Common myeloid progenitor, CD34-positive (primary cell): ENCODE measurements at regions not wholly inside any gene's neighbourhood (a gene's known extent, or its start where the extent isn't known, plus 50 kb on each side); places are given as distances from the start of the nearest gene placed in this dataset.

Experiments used
- CTCF ChIA-PET: fragments of 350-600 bp; sonication (Branson Sonifier 250); formaldehyde crosslinking; loops from one replicate; lab custom pipeline; 2021; ENCODE audit warnings: antibody characterized with exemption; lab: Charles Lee
- POLR2A ChIA-PET: fragments of 350-600 bp; sonication (Branson Sonifier 250); formaldehyde crosslinking; loops from one replicate; lab custom pipeline; 2021; ENCODE audit warnings: antibody characterized with exemption; lab: Charles Lee
- DNase-seq, 3 donors: peaks; one replicate each; pipeline versions ENCODE4 v3.0.0 to v3.0.0-alpha.2; 2013
- H3K27ac ChIP-seq, 2 experiments: 1 replicate in 1 of 2; 2 replicates in 1 of 2; pipeline ENCODE4 v1.7.0; 2013; ENCODE audit warnings: inconsistent platforms in 2 of 2, low read length in 2 of 2, mild to moderate bottlenecking in 2 of 2, low read depth in 1 of 2, moderate library complexity in 1 of 2; ENCODE audit not compliant: severe bottlenecking in 2 of 2, insufficient read depth in 1 of 2, poor library complexity in 1 of 2
- H3K27me3 ChIP-seq, 5 experiments: replicated peaks in 2 of 5; 1 replicate in 3 of 5; 2 replicates in 2 of 5; pipeline versions ENCODE4 v1.6.1 to v1.7.0; 2013; ENCODE audit warnings: low read length in 4 of 5, mild to moderate bottlenecking in 2 of 5, moderate library complexity in 2 of 5, inconsistent platforms in 1 of 5; ENCODE audit not compliant: insufficient read depth in 5 of 5, control insufficient read depth in 4 of 5
- H3K36me3 ChIP-seq, 4 experiments: 1 replicate in 2 of 4; 2 replicates in 2 of 4; pipeline versions ENCODE4 v1.6.1 to v1.7.0; 2013; ENCODE audit warnings: low read length in 3 of 4, control low read depth in 1 of 4, mild to moderate bottlenecking in 1 of 4; ENCODE audit not compliant: control insufficient read depth in 4 of 4, insufficient read depth in 4 of 4
- H3K4me1 ChIP-seq, 4 experiments: 1 replicate in 3 of 4; 2 replicates in 1 of 4; pipeline versions ENCODE4 v1.6.1 to v1.7.1; 2013; ENCODE audit warnings: low read length in 3 of 4, mild to moderate bottlenecking in 3 of 4, control low read depth in 1 of 4, inconsistent platforms in 1 of 4, moderate library complexity in 1 of 4; ENCODE audit not compliant: control insufficient read depth in 4 of 4, insufficient read depth in 4 of 4; ENCODE audit errors: control extremely low read depth in 1 of 4
- H3K4me3 ChIP-seq, 7 experiments: 1 replicate in 4 of 7; 2 replicates in 3 of 7; pipeline versions ENCODE4 v1.5.1 to v1.7.0; 2013; ENCODE audit warnings: mild to moderate bottlenecking in 7 of 7, low read length in 6 of 7, moderate library complexity in 6 of 7, inconsistent platforms in 2 of 7, low read depth in 2 of 7, control low read depth in 1 of 7; ENCODE audit not compliant: insufficient read depth in 4 of 7, control insufficient read depth in 1 of 7; ENCODE audit errors: extremely low read depth in 1 of 7
- H3K9me3 ChIP-seq, 5 experiments: 1 replicate in 4 of 5; 2 replicates in 1 of 5; pipeline versions ENCODE4 v1.6.1 to v1.7.1; 2013; ENCODE audit warnings: low read length in 4 of 5, mild to moderate bottlenecking in 2 of 5, inconsistent platforms in 1 of 5, low read depth in 1 of 5, moderate library complexity in 1 of 5; ENCODE audit not compliant: control insufficient read depth in 4 of 5, insufficient read depth in 2 of 5; ENCODE audit errors: control extremely low read depth in 1 of 5
- WGBS: methylation state at CpG from one replicate; pipeline ENCODE4 v1.1.5; 2013; ENCODE audit not compliant: insufficient coverage; 5-methylcytosine and 5-hydroxymethylcytosine counted together

- ChIA-PET POLR2A (interaction anchor here (0.5 kb wide), 1 partner anchor 1029 kb away, joined by 3 read pairs; no protein-coding TSS in a partner anchor), CTCF (interaction anchor here (0.5 to 1.0 kb wide), 2 partner anchors 10 to 12 kb away, joined by 3 read pairs; no protein-coding TSS in a partner anchor)
- H3K4me3 ChIP-seq: no peak overlapping the region
- peaks cover 0 to 9% (median 0%) of the 10 kb centered on the region in 5 experiments for H3K9me3 ChIP-seq
- no peak for DNase-seq
- no peak overlapping the region for H3K27ac ChIP-seq
- H3K4me1 ChIP-seq: peaks cover 0 to 18% (median 14%) of the 10 kb centered on the region in 4 experiments
- no peaks in the 10 kb centered on the region for H3K36me3 ChIP-seq
- no peaks in the 10 kb centered on the region for H3K27me3 ChIP-seq
These were observed 200.3 kb upstream of the SVIL start for GRCh38 chr10:29835055-29835454.

GRCh38 chr10:29830531-29831512 is 196.1 kb upstream of the SVIL start:
- 100% methylated on average over 2 of the region's 6 CpGs for WGBS
- Histone ChIP-seq H3K27me3 (no peaks in the 10 kb centered on the region), H3K4me3 (no peak overlapping the region), H3K9me3 (peaks cover 0 to 12% (median 4%) of the 10 kb centered on the region in 5 experiments), H3K4me1 (peaks cover 0 to 15% (median 9%) of the 10 kb centered on the region in 4 experiments), H3K27ac (no peak overlapping the region), H3K36me3 (no peaks in the 10 kb centered on the region)
- CTCF ChIA-PET: no interaction called here
- no peak for DNase-seq
- POLR2A ChIA-PET: no interaction called here

GRCh38 chr10:29829776-29830175 is 195.0 kb upstream of the SVIL start:
- no peaks in the 10 kb centered on the region for H3K36me3 ChIP-seq
- H3K9me3 ChIP-seq: peaks cover 0 to 12% (median 4%) of the 10 kb centered on the region in 5 experiments
- no peaks in the 10 kb centered on the region for H3K27me3 ChIP-seq
- no peak overlapping the region for H3K4me3 ChIP-seq
- DNase-seq: no peak
- no peak overlapping the region for H3K27ac ChIP-seq
- 83% methylated on average over 2 of the region's 2 CpGs for WGBS
- POLR2A ChIA-PET: no interaction called here
- H3K4me1 ChIP-seq: peaks cover 0 to 21% (median 13%) of the 10 kb centered on the region in 4 experiments
- CTCF ChIA-PET: interaction anchor here (1.0 to 1.4 kb wide), 2 partner anchors 10 to 170 kb away, joined by 3 read pairs; no protein-coding TSS in a partner anchor

- no peaks in the 10 kb centered on the region for H3K36me3 ChIP-seq
- H3K4me1 ChIP-seq: peaks cover 0 to 22% (median 13%) of the 10 kb centered on the region in 4 experiments
- WGBS: 67% methylated on average over 3 of the region's 3 CpGs
- ChIA-PET CTCF (interaction anchor here (1.0 to 1.4 kb wide), 2 partner anchors 11 to 171 kb away, joined by 3 read pairs; no protein-coding TSS in a partner anchor), POLR2A (no interaction called here)
- no peak overlapping the region for H3K4me3 ChIP-seq
- peak overlapping the region in 1 of 2 experiments; percentile 28 for H3K27ac ChIP-seq
- no peaks in the 10 kb centered on the region for H3K27me3 ChIP-seq
- H3K9me3 ChIP-seq: peaks cover 0 to 12% (median 4%) of the 10 kb centered on the region in 5 experiments
- peak in 1 of 3 donors; percentile 39 for DNase-seq
These were observed 194.2 kb upstream of the SVIL start for GRCh38 chr10:29828956-29829355.

- Histone ChIP-seq H3K4me3 (peak overlapping the region in 1 of 7 experiments; percentile 15), H3K9me3 (peaks cover 0 to 12% (median 4%) of the 10 kb centered on the region in 5 experiments), H3K4me1 (peaks cover 0 to 22% (median 13%) of the 10 kb centered on the region in 4 experiments), H3K27me3 (no peaks in the 10 kb centered on the region), H3K36me3 (no peaks in the 10 kb centered on the region), H3K27ac (peak overlapping the region in 1 of 2 experiments; percentile 28)
- peak in 2 of 3 donors; percentile 73 for DNase-seq
- 70% methylated on average over 3 of the region's 4 CpGs for WGBS
- ChIA-PET CTCF (interaction anchor here (1.4 kb wide), 1 partner anchor 171 kb away, joined by 3 read pairs; no protein-coding TSS in a partner anchor), POLR2A (no interaction called here)
These were observed 193.7 kb upstream of the SVIL start for GRCh38 chr10:29828440-29828894.

GRCh38 chr10:29827512-29827911 is 192.7 kb upstream of the SVIL start:
- ChIA-PET POLR2A (no interaction called here), CTCF (interaction anchor here (0.6 kb wide), 1 partner anchor 29 kb away, joined by 3 read pairs; no protein-coding TSS in a partner anchor)
- WGBS: 93% methylated on average over 5 of the region's 7 CpGs
- Histone ChIP-seq H3K36me3 (no peaks in the 10 kb centered on the region), H3K27ac (no peak overlapping the region), H3K4me1 (peaks cover 0 to 22% (median 13%) of the 10 kb centered on the region in 4 experiments), H3K9me3 (peaks cover 0 to 12% (median 4%) of the 10 kb centered on the region in 5 experiments), H3K4me3 (no peak overlapping the region), H3K27me3 (no peaks in the 10 kb centered on the region)
- DNase-seq: no peak
